HG02970 (cell line): ENCODE measurements at regions not wholly inside any gene's neighbourhood (a gene's known extent, or its start where the extent isn't known, plus 50 kb on each side); places are given as distances from the start of the nearest gene placed in this dataset.
"Not testable (repeated sequence)": the region's sequence is repeated elsewhere in the genome, so short reads cannot be mapped to it uniquely, and the experiment has no call there.

Experiments used
- ATAC-seq: cut with Tn5 transposase; IDR thresholded peaks from one replicate; pipeline ENCODE4 v1.9.1; 2021; ENCODE audit warnings: mild to moderate bottlenecking, moderate library complexity, moderate number of reproducible peaks; ENCODE audit not compliant: unreplicated experiment, low FRiP score

- not testable (repeated sequence) for ATAC-seq
Measured at GRCh38 chr14:105771261-105772226, 245.2 kb downstream of the TMEM121 start.

- ATAC-seq = not testable (repeated sequence)
Measured at GRCh38 chr14:105772710-105773250, 246.4 kb downstream of the TMEM121 start.

- ATAC-seq = no peak
Measured at GRCh38 chr14:105773584-105773983, 247.2 kb downstream of the TMEM121 start.

GRCh38 chr14:105774001-105774400 is 247.6 kb downstream of the TMEM121 start:
- no peak for ATAC-seq

GRCh38 chr14:105774585-105775348 is 248.4 kb downstream of the TMEM121 start:
- not testable (repeated sequence) for ATAC-seq

- not testable (repeated sequence) for ATAC-seq
Measured at GRCh38 chr14:105775349-105775923, 249.1 kb downstream of the TMEM121 start.

GRCh38 chr14:105776112-105776511 is 249.7 kb downstream of the TMEM121 start:
- not testable (repeated sequence) for ATAC-seq

- ATAC-seq = no peak
Measured at GRCh38 chr14:105776924-105777323, 250.5 kb downstream of the TMEM121 start.

GRCh38 chr14:105783707-105784106 is 257.3 kb downstream of the TMEM121 start:
- no peak for ATAC-seq

- ATAC-seq = no peak
Measured at GRCh38 chr14:105793836-105794235, 267.5 kb downstream of the TMEM121 start.

- no peak for ATAC-seq
Measured at GRCh38 chr14:105797546-105797945, 271.2 kb downstream of the TMEM121 start.

GRCh38 chr14:105805701-105806100 is 279.3 kb downstream of the TMEM121 start:
- ATAC-seq = no peak

- no peak for ATAC-seq
Measured at GRCh38 chr14:105806568-105806967, 280.2 kb downstream of the TMEM121 start.

- ATAC-seq = peak; percentile 68
Measured at GRCh38 chr14:105817971-105818711, 291.8 kb downstream of the TMEM121 start.

GRCh38 chr14:105818712-105819005 is 292.3 kb downstream of the TMEM121 start:
- no peak for ATAC-seq

GRCh38 chr14:105830171-105830570 is 303.8 kb downstream of the TMEM121 start:
- no peak for ATAC-seq

- ATAC-seq = no peak
Measured at GRCh38 chr14:105836160-105836559, 309.8 kb downstream of the TMEM121 start.

GRCh38 chr14:105836730-105837129 is 310.3 kb downstream of the TMEM121 start:
- ATAC-seq = no peak

GRCh38 chr14:105837349-105838063 is 311.1 kb downstream of the TMEM121 start:
- ATAC-seq = no peak
